ENCODE measurements at regions not wholly inside any gene's neighbourhood (a gene's known extent, or its start where the extent isn't known, plus 50 kb on each side); places are given as distances from the start of the nearest gene placed in this dataset.
A peak's percentile ranks its signal among the peaks of the same experiment; 100 is the strongest.
"Not testable (repeated sequence)": the region's sequence is repeated elsewhere in the genome, so short reads cannot be mapped to it uniquely, and the experiment has no call there.

GRCh38 chr15:53209396-53210042, 419.4 kb upstream of the ONECUT1 start:
- no peak for DNase-seq

DNA sequence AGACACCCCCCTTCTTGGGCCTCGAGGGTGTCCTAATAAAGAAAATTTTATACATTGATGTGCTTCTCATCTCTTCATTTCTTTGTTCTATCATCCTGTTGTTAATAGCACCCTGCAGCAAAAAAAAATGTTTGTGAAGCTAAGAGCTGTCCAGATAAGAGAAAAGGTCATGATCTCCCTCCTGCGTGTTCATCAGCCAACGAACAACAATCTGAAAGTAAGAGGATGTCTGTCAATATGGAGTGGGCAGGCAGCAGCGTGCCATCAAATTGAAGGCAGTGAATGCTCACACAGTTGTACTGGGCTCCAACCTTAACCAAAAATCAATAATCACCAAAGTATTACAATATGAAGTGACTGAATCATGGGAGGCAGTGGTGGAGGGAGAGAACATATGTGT, 418.6 kb upstream of the ONECUT1 start:
- no peak for DNase-seq

DNA sequence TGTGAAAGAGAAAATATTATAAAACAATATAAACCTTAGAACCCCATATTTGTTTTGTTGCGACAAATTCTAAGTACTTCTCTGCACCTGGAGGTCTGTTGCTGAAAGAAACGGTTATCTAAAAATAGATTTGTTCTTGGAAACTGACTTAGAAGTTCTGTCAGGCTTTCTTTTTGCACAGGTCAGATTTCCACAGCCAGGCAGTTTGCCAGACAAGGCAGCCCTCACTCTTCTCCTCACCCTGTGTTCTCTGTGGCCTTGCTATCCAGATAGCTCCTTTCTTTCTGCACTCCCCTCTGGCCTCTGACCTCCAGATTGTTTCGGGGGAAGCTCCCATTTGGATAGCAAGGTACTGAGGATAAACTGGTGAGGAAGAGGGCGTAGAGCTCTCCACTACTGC, 413.3 kb upstream of the ONECUT1 start:
- no peak for DNase-seq

DNA sequence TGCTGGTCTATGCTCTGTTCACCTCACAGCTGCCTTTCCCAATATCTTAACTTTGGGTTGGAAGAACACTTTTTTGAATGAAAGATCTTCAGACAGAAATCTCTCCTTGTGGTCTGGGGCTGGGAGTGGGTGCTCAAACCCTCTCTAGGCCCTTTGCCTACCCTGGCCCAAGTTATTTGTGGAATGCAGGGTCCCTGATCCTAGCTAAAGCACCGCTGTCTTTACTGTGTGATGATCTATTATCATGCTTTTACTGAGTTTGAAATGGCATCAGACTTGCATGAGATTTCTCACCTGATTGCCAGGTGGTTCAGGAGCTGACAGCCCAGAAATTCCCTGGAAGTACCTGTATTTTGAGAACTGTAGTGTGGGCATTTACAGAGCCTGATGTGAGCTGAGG, 412.7 kb upstream of the ONECUT1 start:
- no peak for DNase-seq

DNA sequence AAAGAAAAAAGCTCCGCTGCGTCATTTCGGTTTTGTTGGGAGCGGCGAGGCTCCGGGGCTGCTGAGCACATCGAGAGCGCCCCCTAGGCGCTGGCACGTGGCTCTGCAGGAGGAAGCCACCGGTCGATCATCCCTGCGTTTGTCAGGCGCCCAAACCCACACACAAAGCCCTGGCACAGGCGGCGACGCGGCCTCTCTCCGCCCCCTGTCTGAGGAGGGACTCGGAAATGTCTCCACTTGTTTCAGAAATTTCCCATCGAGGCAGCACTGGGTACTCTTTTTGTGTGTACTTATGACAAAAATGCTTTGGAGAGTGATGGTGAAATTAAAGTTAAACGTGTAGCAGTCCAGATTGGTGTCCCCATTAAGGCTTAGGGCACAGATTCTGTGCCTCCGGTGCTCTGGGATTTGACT, 407.3 kb upstream of the ONECUT1 start:
- peak; percentile 17 for DNase-seq

DNA sequence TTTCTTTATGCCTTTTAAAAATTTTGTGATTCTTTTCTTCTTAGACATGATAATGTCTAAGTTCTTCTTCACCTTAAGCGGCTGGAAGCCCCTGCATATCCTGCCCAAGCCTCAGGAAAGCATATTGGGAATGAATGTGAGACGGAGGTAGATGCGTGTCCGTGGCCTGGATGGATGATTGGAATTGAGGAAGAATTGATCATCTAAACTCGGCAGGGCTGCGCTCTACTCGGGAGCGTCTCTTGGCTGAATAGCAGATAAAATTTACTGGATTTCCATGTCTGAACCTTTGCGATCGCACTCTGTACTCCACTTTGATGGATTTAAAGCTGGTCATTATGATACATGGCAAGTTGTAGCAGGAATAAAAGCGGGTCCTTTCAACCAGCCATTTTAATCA, 406.7 kb upstream of the ONECUT1 start:
- DNase-seq: no peak

DNA sequence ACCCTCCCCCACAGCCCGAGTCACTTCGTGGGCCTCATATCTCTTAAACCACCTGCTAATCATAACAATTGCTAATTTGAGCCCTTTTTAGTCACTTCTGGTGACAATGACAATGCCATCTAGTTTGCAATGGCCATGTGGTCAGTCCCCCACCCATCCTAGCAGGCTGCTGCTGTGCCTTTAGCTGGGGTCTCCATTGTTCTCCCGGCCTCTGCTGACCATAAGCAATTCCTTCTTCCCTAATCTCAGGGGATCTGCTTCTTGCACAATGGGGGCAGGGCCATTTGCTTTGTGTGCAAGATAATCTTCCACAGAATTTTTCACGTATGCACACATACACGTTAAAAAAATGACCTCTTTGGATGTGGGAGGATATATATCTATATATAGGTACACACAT, 406.1 kb upstream of the ONECUT1 start:
- DNase-seq: no peak

DNA sequence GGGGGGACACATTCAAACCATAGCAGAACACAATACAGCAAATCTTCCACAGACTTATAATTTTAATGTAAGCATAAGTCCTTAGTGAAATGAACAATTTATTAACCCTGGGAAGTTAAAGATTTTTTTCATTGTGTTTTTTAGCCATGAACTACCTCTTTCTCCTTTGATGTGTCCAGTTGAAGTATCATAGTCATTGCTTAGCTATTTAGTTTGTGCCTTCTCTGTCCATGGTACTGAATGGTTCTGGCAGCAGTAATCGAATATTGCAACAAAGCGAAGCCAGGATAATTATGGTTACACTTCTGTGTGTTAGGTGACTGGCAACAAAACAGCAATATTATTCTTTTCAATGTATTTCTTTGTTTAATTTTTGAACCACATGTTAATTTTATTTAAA, 403.0 kb upstream of the ONECUT1 start:
- DNase-seq: no peak

- DNase-seq: no peak
Measured at GRCh38 chr15:53189860-53190259, 399.7 kb upstream of the ONECUT1 start.

DNA sequence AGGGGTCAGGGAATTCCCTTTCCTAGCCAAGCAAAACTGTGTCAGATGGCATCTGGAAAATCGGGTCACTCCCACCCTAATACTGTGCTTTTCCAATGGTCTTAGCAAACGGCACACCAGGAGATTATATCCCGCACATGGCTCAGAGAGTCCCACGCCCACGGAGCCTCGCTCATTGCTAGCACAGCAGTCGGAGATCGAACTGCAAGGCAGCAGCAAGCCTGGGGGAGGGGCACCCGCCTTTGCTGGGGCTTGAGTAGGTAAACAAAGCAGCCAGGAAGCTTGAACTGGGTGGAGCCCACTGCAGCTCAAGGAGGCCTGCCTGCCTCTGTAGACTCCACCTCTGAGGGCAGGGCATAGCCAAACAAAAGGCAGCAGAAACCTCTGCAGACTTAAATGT, 393.3 kb upstream of the ONECUT1 start:
- not testable (repeated sequence) for DNase-seq

- DNase-seq: no peak
Measured at GRCh38 chr15:53171571-53171970, 381.4 kb upstream of the ONECUT1 start.

DNA sequence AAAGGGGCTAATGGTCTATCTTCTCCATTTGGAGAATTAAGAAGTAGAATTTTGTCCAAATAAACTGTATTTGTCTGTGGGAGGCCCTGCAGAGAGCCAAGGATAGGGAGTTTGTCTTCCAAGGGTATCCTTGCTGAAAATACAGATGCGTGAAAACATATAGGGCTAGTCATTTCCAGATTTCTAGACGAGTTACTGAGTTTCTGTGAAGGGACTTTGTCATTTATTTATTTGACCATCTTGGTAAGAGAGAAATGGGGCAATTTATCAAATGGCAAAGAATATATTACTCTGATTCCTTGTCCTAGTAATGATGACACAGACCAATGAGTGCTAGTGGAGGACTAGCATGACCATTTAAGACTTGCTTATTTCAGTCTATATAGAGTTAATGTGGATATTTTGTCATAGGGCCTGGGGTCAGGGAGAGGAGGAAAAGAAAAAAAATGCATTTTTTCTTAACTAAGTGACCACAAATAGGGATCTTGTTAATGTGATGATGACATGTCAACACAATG, 376.6 kb upstream of the ONECUT1 start:
- no peak for DNase-seq

DNA sequence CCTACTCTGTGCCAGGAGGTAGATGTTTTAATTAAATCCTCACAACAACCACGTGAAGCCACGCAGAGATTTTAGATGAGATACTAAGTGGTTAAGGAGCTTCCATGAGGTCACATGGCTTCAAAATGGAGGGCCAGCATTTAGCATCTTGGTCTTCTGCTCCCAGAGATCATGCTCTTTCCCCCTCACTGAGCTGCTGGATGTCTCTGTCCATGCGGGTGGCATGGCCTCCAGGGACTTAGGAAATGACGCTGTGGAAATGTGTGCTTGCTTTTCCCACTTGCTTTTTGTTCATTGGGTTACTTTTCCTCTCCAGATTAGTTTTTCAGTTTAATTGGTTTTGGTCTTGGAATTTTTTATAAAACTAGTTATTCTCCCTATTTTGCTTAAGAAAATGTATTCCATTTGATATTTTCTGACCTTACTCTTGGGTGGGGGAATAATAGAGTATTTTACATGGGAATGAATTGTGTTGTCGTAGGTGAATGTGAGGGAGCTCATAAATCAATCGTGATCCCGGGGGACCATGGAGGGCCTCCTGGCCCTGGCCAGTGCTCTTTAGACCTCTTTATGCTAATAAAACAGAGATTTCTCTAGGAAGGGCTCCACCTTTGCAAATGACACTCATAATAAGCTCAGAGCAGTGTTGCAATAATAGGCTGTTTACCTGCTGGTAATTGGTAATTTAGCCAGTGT, 376.0 kb upstream of the ONECUT1 start:
- no peak for DNase-seq

- DNase-seq: no peak
Measured at GRCh38 chr15:53160092-53160704, 370.1 kb upstream of the ONECUT1 start.

GRCh38 chr15:53159458-53159857, 369.3 kb upstream of the ONECUT1 start:
- no peak for DNase-seq

GRCh38 chr15:53158995-53159394, 368.9 kb upstream of the ONECUT1 start:
- no peak for DNase-seq

- no peak for DNase-seq
Measured at GRCh38 chr15:53133255-53133850, 343.2 kb upstream of the ONECUT1 start.

- DNase-seq: no peak
Measured at GRCh38 chr15:53130943-53131342, 340.8 kb upstream of the ONECUT1 start.

DNA sequence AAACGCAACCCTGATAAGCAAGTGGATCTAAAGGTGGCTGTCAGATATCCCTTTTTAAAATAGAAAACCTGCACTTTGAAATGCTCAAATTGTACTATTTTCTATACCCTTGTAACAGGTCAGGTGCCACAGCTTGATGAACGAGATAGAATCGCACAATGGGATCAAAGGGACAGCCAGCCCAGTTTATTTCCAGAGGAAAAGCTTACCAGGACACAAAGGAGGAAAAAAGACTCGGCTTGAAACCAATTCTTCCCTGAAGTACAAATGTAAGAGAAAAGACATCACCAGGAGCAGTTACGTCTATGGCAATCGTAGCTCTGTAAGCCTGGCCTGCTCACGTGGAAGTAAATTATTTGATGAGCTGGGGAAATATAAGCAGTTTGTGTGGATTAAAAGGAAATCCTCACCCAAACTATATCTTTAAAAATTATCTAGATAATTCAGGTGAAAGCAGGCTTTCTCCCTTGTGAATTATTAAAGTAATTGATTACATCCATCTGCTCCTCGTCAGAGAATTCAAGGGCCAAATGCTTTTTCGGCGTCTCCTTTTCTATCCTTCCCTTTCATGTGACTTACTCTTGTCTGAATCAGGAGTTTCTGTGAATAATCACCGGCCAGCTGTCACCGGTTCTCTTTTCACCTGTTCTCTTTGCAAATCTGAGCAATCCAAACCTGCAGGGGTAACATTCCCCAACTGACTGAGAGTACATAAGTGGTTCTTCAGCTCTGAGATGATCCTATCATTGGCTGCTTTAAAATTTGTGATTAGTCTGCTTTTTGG, 339.2 kb upstream of the ONECUT1 start:
- DNase-seq: no peak

DNA sequence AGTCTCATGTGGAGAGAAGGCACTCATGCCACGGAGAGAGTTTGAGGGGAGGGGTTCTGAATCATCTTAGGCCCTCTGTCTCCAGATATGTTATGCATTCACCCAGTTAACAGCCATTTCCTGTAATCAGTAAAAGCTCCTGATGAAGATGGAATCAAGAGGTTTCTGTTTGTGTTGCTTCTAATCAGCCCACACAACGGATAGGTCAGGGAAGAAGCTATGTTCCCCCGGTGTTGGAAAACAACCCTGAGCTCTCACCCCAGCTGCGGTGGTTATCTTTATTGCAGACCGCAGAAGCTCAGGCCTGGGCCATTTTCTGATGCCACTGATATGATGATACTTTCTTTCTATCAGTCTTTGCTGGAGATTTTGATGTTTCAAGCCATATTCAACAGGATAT, 338.5 kb upstream of the ONECUT1 start:
- no peak for DNase-seq

DNA sequence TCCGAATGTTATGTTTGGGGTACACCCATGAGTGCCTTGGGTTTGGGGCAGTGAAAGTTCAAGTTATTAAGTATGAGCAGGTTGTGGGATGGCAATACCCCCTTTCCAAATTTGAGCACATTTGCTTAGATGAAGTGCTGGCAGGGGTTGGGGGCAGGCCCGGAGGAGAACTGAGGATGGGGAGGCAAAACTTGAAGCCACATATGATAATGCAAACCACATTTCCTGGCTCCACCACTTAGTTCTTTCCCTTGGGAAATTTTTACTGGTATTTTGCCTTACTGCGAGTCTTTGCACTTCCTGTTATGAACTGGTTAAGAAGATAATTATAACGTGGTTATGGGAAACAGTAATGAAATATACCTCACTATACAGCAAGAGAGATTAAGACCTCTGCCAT, 336.0 kb upstream of the ONECUT1 start:
- no peak for DNase-seq

GRCh38 chr15:53122818-53123217, 332.7 kb upstream of the ONECUT1 start:
- no peak for DNase-seq

GRCh38 chr15:53116915-53117314, 326.8 kb upstream of the ONECUT1 start:
- DNase-seq: not testable (repeated sequence)

Data from CD4-positive, alpha-beta T cell treated with Interleukin-12 subunit alpha and Interleukin-12 subunit beta, for 1 hour (primary cell).